ENCODE measurements at regions not wholly inside any gene's neighbourhood (a gene's known extent, or its start where the extent isn't known, plus 50 kb on each side); places are given as distances from the start of the nearest gene placed in this dataset.

GRCh38 chr22:27682437-27682836 lies 119.1 kb downstream of the MN1 start:
- H2BK120ac ChIP-seq (replicated peaks; ENCODE audit: low read depth, low read length) = no peak overlapping the region
- no peak overlapping the region for H3K4me3 ChIP-seq (ENCODE audit: extremely low read depth in 1 of 4, insufficient read depth in 2 of 4, low read depth in 3 of 4, low read length in 4 of 4)
- H2BK5ac ChIP-seq (ENCODE audit: low read depth, low read length) = no peak overlapping the region
- H2BK15ac ChIP-seq (ENCODE audit: low read length) = no peak overlapping the region
- H4K91ac ChIP-seq (replicated peaks; ENCODE audit: insufficient read length, low read length) = no peak overlapping the region
- H3K9me3 ChIP-seq (ENCODE audit: insufficient read depth in 2 of 2, low read depth in 1 of 2, low read length in 1 of 2) = no peaks in the 10 kb centered on the region
- H3K79me2 ChIP-seq (ENCODE audit: control insufficient read depth in 1 of 2, insufficient read depth in 2 of 2, low read length in 2 of 2) = no peaks in the 10 kb centered on the region
- peak overlapping the region; percentile 53; the same call in 1 of the 2 replicates for H2BK20ac ChIP-seq (ENCODE audit: low read length)
- H3K9ac ChIP-seq (replicated peaks in 1 of 4; ENCODE audit: extremely low read depth in 1 of 4, low read depth in 3 of 4, low read length in 3 of 4) = no peak overlapping the region
- H3K27me3 ChIP-seq (replicated peaks in 1 of 4; ENCODE audit: control insufficient read depth in 3 of 4, extremely low read depth in 1 of 4, insufficient read depth in 3 of 4, low read length in 3 of 4) = no peaks in the 10 kb centered on the region
- no peak overlapping the region for H4K8ac ChIP-seq (ENCODE audit: extremely low read depth, insufficient read depth, low read length)
- no peaks in the 10 kb centered on the region; a peak in 1 of 8 replicates for H3K36me3 ChIP-seq (ENCODE audit: control insufficient read depth in 2 of 4, insufficient read depth in 4 of 4, low read length in 3 of 4)
- no peak overlapping the region for H4K5ac ChIP-seq (ENCODE audit: insufficient read length, low read depth, low read length)
- no peak overlapping the region for H3K27ac ChIP-seq (ENCODE audit: low read depth, low read length)
- H3K56ac ChIP-seq (replicated peaks; ENCODE audit: insufficient read length, low read depth, low read length) = no peak overlapping the region
- FAIRE-seq (no peak), DNase-seq (ENCODE audit: low read depth in 1 of 2, low spot score in 2 of 2) (peak in 1 of 2 experiments; percentile 80)
- no peak overlapping the region for H2AK5ac ChIP-seq (ENCODE audit: low read depth, low read length)
- WGBS, 2 experiments (ENCODE audit: extremely low coverage in 1 of 2, insufficient coverage in 1 of 2, insufficient read length in 1 of 2, insufficient replicate concordance in 2 of 2, low coverage in 1 of 2, low lambda C conversion rate in 2 of 2, missing lambda C conversion rate in 1 of 2) = 83% methylated on average over 9 of the region's 9 CpGs; no CpG with 5 or more reads in 1 of the 2 experiments
- ChIA-PET CTCF (ENCODE audit: partially characterized antibody) (interaction anchor here (0.7 to 5.6 kb wide), 48 partner anchors 9 to 293 kb away, joined by 3 to 57 read pairs (median 4); no protein-coding TSS in a partner anchor), POLR2A (ENCODE audit: partially characterized antibody) (interaction anchor here (1.0 to 1.2 kb wide), 4 partner anchors 12 to 70 kb away, joined by 3 to 4 read pairs (median 3); no protein-coding TSS in a partner anchor)
- H2AFZ ChIP-seq (ENCODE audit: low read length) = no peak overlapping the region
- peak overlapping the region; percentile 25 for H3K4ac ChIP-seq (replicated peaks; ENCODE audit: insufficient read length, low read depth, low read length)
- no peak overlapping the region for H3K18ac ChIP-seq (ENCODE audit: extremely low read depth, low read length)
- no peak overlapping the region for H2BK12ac ChIP-seq (ENCODE audit: low read depth, low read length)
- H3K14ac ChIP-seq (ENCODE audit: insufficient read length) = no peak overlapping the region
- H3K4me2 ChIP-seq (ENCODE audit: insufficient read depth in 1 of 2, low read depth in 2 of 2, low read length in 2 of 2) = no peak overlapping the region
- peaks cover 0 to 3% of the 10 kb centered on the region in 2 experiments for H4K20me1 ChIP-seq (replicated peaks in 1 of 2; ENCODE audit: control insufficient read depth in 1 of 2, insufficient read depth in 2 of 2, low read length in 2 of 2)
- H3K79me1 ChIP-seq (ENCODE audit: low read depth, low read length) = peaks cover 10% of the 10 kb centered on the region
- peak; percentile 63 to 74 for TF ChIP-seq RAD21 (IDR thresholded peaks at IDR 0.05 in 1 of 2, conservative IDR thresholded peaks at IDR 0.05 in 1 of 2; ENCODE audit: low read depth in 2 of 2, low read length in 2 of 2)
- no peak for TF ChIP-seq SIX5 (IDR thresholded peaks at IDR 0.05; ENCODE audit: low read depth, low read length)
- TF ChIP-seq, protein P1, sequence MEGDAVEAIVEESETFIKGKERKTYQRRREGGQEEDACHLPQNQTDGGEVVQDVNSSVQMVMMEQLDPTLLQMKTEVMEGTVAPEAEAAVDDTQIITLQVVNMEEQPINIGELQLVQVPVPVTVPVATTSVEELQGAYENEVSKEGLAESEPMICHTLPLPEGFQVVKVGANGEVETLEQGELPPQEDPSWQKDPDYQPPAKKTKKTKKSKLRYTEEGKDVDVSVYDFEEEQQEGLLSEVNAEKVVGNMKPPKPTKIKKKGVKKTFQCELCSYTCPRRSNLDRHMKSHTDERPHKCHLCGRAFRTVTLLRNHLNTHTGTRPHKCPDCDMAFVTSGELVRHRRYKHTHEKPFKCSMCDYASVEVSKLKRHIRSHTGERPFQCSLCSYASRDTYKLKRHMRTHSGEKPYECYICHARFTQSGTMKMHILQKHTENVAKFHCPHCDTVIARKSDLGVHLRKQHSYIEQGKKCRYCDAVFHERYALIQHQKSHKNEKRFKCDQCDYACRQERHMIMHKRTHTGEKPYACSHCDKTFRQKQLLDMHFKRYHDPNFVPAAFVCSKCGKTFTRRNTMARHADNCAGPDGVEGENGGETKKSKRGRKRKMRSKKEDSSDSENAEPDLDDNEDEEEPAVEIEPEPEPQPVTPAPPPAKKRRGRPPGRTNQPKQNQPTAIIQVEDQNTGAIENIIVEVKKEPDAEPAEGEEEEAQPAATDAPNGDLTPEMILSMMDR (IDR thresholded peaks at IDR 0.05; ENCODE audit: control extremely low read depth in 1 of 3, insufficient read depth in 1 of 3, low read depth in 1 of 3, low read length in 3 of 3) = peak; percentile 67 to 95 (median 87)
- TF ChIP-seq POLR2AphosphoS5 (IDR thresholded peaks at IDR 0.05; ENCODE audit: low read depth, low read length) = peak; percentile 13; the same call in 1 of the 2 replicates
- peaks cover 0 to 10% (median 7%) of the 10 kb centered on the region in 4 experiments; a peak in 4 of 7 replicates for H3K4me1 ChIP-seq (replicated peaks in 1 of 4; ENCODE audit: control insufficient read depth in 3 of 4, insufficient read depth in 4 of 4, low read length in 3 of 4)
- H3K23me2 ChIP-seq (ENCODE audit: low read depth, low read length) = no peaks in the 10 kb centered on the region
- no peak overlapping the region for H3K23ac ChIP-seq (ENCODE audit: insufficient read length)

All from H1 (cell line).